Cardiac septum (tissue), 1 donor: ENCODE measurements at regions not wholly inside any gene's neighbourhood (a gene's known extent, or its start where the extent isn't known, plus 50 kb on each side); places are given as distances from the start of the nearest gene placed in this dataset.
"Not testable (repeated sequence)": the region's sequence is repeated elsewhere in the genome, so short reads cannot be mapped to it uniquely, and the experiment has no call there.

Experiments used
- DNase-seq: peaks from one replicate; pipeline ENCODE4 v3.0.0-alpha.2; 2020; ENCODE audit warnings: low spot score
- intact Hi-C: fragments of 100-400 bp; cut with DNase I; formaldehyde crosslinking; loops from one replicate; pipeline ENCODE4 v1.14.0; 2022
- donor health status: DM: no; HTN: no; CAD: no.

- intact Hi-C loops: no loop called here
- DNase-seq: no peak
Measured at GRCh38 chr4:151518359-151518758, 109.4 kb downstream of the FHIP1A start.

- intact Hi-C loops: no loop called here
- DNase-seq: no peak
Measured at GRCh38 chr4:151519728-151520415, 110.9 kb downstream of the FHIP1A start.

GRCh38 chr4:151522866-151523519 is 114.0 kb downstream of the FHIP1A start:
- DNase-seq: no peak
- intact Hi-C loops: no loop called here

GRCh38 chr4:151524610-151525009 is 115.6 kb downstream of the FHIP1A start:
- DNase-seq: no peak
- intact Hi-C loops: no loop called here

GRCh38 chr4:151526489-151526888 is 117.5 kb downstream of the FHIP1A start:
- intact Hi-C loops, DNase-seq: not testable (repeated sequence)

- no peak for DNase-seq
- intact Hi-C loops: no loop called here
Measured at GRCh38 chr4:151527699-151528098, 118.7 kb downstream of the FHIP1A start.

- intact Hi-C loops: no loop called here
- DNase-seq: no peak
Measured at GRCh38 chr4:151529187-151529586, 120.2 kb downstream of the FHIP1A start.

GRCh38 chr4:151530230-151530629 is 121.3 kb downstream of the FHIP1A start:
- no peak for DNase-seq
- intact Hi-C loops: no loop called here

GRCh38 chr4:151530783-151531182 is 121.8 kb downstream of the FHIP1A start:
- intact Hi-C loops: no loop called here
- no peak for DNase-seq

GRCh38 chr4:151532001-151532708 is 123.2 kb downstream of the FHIP1A start:
- intact Hi-C loops: no loop called here
- DNase-seq: no peak

- intact Hi-C loops: no loop called here
- DNase-seq: no peak
Measured at GRCh38 chr4:151534195-151534594, 125.2 kb downstream of the FHIP1A start.

GRCh38 chr4:151535366-151535765 is 126.4 kb downstream of the FHIP1A start:
- no peak for DNase-seq

GRCh38 chr4:151537687-151538086 is 128.7 kb downstream of the FHIP1A start:
- intact Hi-C loops: no loop called here
- DNase-seq: no peak

More at GRCh38 chr4:151535366-151535765, 126.4 kb downstream of the FHIP1A start:
- intact Hi-C loops: no loop called here

GRCh38 chr4:151538963-151539362 is 130.0 kb downstream of the FHIP1A start:
- intact Hi-C loops: no loop called here
- DNase-seq: no peak

GRCh38 chr4:151540728-151541388 is 131.9 kb downstream of the FHIP1A start:
- DNase-seq: no peak

GRCh38 chr4:151541389-151542071 is 132.6 kb downstream of the FHIP1A start:
- DNase-seq: no peak
- intact Hi-C loops: no loop called here

More at GRCh38 chr4:151540728-151541388, 131.9 kb downstream of the FHIP1A start:
- intact Hi-C loops: no loop called here

GRCh38 chr4:151548708-151549107 is 139.7 kb downstream of the FHIP1A start:
- intact Hi-C loops: no loop called here
- DNase-seq: no peak

GRCh38 chr4:151549378-151549777 is 140.4 kb downstream of the FHIP1A start:
- DNase-seq, intact Hi-C loops: not testable (repeated sequence)

GRCh38 chr4:151553874-151554273 is 144.9 kb downstream of the FHIP1A start:
- intact Hi-C loops: no loop called here
- no peak for DNase-seq
